ENCODE measurements at regions not wholly inside any gene's neighbourhood (a gene's known extent, or its start where the extent isn't known, plus 50 kb on each side); places are given as distances from the start of the nearest gene placed in this dataset.

- no peak for DNase-seq
These were observed 95.0 kb upstream of the GALNT15 start for GRCh38 chr3:16079519-16079918.

DNA sequence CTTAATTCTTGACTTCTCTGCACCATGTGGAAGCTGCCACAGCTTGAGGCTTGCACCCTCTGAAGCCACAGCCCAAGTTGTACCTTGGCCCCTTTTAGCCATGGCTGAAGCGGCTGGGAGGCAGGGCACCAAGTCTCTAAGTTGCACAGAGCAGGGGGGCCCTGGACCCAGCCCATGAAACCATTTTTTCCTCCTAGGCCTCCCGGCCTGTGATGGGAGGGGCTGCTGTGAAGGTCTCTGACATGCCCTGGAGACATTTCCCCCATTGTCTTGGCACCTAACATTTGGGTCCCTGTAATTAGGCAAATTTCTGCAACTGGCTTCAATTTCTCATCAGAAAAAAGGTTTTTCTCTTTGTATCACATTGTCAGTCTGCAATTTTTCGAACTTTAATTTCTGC is 92.8 kb upstream of the GALNT15 start:
- no peak for DNase-seq

DNA sequence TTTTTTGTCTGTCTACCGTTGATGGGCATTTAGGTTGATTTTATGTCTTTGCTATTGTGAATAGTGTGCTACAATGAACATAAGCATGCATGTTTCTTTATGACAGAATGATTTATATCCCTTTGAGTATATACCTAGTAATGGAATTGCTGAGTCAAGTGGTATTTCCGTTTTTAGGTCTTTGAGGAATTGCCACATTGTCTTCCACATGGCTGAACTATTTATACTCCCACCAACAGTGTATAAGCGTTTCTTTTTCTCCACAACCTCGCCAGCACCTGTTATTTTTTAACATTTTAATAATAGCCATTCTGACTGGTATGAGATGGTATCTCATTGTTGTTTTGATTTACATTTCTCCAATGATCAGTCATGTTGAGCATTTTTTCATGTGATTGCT is 89.6 kb upstream of the GALNT15 start:
- no peak for DNase-seq

- DNase-seq, result no peak
These were observed 89.1 kb upstream of the GALNT15 start for GRCh38 chr3:16085410-16085809.

DNA sequence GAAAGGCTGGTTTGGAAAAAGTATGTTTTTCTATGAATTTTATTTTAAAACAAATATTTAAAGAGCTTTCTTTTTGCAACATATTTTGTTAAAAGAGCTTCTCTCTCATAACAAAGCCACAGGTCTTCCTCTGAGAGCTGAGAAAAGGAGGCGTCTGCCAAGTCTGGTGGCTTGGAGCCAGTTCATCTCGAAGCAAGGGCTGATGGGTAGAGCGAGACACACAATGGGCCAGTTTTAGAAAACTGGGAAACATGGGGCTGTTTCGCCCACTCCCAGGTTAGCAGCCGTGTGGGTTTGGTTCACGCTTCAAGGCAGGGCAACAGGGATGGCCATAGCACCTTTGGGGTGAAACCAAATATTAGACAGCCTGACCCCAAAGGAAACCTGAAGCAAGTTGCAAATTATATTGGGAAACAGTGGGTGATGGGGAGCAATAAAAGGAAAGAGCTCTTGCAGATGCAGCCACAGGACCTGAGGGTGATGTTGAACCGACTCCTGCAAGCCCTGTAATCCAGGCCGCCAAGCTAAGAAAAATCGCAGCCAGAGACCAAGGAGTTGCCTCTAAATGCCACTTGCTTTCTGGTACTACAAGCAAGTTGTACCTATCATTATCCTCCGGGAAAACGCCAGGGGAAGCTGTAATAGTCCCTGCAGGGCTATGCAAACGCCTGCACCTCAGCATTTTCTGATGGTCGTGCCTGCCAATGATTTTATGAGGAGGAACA is 88.4 kb upstream of the GALNT15 start:
- DNase-seq, result peak; percentile 84

DNA sequence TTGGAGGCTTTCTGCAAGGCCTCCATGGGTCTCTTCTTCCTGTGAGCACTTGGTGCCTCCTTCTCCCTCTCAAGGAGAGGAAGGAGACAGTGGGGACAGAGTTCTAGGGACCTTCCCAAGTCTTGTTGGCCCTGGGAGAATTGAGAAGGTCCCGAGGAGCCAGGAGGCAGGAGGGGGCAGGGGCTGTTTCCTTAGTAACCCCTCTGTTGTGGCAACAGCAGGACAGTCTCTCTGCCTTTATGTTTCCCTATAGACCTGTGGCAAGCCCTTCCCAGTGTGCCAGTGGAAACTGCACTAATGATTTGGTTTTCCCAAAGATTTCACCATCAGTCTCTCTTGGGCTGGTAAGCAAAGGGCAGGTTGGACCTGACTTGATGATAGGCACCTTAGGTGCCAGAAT is 87.8 kb upstream of the GALNT15 start:
- DNase-seq, result no peak

DNA sequence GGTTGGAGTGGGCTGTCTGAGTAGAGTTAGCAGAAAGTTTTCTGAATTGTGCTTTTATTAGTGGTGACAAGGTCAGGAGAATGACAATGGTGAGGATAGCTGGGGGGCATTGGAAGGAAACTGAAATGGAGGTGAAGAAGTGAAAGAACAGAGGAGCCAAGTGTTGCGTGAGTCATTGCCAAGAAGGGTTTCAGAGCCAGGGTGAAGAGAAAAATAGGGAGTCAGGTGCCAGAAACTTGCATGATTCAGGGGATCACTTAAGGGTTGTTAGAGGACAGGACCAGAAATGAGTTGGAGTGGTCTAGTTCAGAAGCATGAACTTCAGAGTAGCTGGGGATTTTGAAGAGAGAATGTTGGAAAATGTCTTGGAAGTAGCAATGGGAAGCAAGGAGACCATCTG is 86.0 kb upstream of the GALNT15 start:
- no peak for DNase-seq

DNA sequence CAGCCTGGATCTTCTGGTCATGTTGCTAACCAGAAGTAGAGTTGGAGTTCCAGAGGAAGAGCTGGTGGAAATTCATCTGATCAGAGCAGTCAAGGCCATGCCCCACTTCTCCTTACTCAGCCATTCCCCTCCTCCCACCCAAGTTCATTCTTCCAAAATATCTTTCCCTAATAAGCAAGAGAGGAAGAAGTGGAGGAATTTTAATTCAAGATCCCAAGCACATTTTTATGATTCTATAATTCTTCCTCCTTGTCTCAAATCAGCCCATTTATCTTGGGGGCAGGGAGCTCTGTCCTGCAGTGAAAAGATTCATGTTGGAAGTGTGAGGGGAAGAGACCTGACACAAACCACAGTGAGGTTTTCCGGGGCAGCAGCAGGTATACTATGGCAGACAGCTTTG is 85.0 kb upstream of the GALNT15 start:
- no peak for DNase-seq

DNA sequence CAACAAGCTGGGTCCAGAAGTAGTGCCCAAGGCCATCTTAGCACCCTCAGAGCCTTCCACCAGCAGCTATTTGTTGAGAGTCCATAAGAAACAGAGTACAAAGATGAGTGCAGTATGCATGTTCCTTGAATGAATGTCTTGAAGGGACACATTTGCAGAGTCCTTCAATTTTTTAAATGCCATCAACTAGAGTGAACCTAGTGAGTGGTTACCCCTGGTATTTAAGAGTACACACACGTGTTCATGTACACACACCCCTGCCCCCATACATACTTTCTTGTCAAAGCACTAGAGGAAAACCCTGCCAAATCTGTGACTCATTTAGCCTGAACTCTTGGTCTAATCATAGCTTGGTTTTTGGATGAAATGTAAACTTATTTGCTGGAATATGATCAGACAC is 84.5 kb upstream of the GALNT15 start:
- no peak for DNase-seq

DNA sequence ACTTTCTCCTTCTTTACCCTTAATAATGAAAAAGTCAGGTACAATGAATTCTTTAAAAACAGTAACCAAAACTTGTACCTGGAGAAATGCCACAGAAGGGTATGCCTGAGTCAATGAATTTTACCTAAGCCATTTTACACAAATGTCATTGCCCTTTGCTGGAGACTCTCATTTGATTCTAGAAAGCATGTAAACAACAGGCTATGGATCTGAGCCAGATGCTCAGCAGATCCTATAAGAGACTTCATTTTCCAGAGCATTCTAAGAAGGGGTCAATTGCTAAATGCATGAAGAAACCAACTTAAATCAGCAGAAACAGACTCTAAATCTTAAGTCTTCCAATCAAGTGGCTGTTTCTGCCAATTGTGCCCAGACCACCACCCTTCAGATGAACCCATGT is 83.8 kb upstream of the GALNT15 start:
- no peak for DNase-seq

DNA sequence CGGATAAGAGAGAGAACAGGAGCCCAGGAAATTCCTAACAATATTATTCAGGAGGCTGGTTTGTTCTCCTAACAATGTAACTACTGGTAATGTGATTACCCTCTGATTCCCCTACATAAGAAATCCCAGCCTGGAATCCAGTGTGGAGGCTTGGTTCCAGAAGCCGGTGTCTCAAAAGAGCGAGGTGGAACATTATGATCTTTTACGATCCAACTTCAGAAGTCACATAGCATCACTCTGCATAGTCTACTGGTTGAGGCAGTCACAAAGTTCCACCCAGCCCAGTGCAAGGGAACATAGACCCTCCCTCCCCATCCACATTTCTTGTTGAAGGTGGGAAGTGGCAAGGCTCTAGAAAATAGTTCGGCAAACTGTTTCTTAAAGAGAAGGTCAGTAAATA is 81.6 kb upstream of the GALNT15 start:
- DNase-seq, result no peak

- DNase-seq, result no peak
These were observed 72.9 kb upstream of the GALNT15 start for GRCh38 chr3:16101295-16102186.

GRCh38 chr3:16102187-16102561 is 72.3 kb upstream of the GALNT15 start:
- no peak for DNase-seq

DNA sequence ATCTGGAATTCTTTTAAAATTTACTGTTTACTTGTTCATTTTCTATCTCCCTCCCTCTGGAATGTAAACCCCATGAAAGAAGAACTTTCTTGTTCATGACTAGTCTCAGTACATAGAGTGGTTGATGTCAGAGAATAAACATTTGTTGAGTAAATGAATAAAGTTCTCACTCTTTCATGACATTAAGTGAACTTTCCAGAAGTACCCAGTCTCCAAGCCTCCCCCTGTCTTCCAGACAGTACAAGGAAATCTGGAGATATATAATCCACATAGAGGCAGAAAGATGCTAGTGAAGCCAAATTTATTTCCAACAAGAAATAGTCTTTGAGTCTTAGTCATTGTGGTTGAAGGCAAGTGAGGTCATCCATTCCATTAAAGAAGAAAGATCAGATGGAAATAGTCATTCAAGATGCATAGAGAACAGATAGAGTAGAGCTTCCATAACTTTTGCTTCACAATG is 71.5 kb upstream of the GALNT15 start:
- no peak for DNase-seq

DNA sequence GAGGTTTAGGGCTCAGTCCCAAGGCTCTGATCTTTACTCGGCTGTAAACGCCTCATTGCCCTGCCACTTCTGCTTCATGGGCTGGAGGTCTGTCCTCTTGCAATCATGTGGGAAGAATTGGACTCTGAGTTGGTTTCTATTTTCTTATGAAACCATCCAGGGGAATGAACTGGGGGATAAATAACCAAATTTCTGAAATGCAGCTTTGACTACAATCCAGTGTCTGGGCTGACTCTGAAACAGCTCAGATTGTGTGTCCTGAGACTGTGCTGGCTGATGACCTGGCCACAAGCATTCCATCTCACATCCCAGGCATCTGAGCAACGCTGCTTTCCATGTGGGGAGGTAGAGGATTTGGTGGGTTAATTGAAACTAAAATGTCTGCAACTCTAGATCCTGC is 71.0 kb upstream of the GALNT15 start:
- no peak for DNase-seq

- DNase-seq, result no peak
These were observed 70.3 kb upstream of the GALNT15 start for GRCh38 chr3:16104156-16104555.

GRCh38 chr3:16106050-16106449 is 68.4 kb upstream of the GALNT15 start:
- no peak for DNase-seq

DNA sequence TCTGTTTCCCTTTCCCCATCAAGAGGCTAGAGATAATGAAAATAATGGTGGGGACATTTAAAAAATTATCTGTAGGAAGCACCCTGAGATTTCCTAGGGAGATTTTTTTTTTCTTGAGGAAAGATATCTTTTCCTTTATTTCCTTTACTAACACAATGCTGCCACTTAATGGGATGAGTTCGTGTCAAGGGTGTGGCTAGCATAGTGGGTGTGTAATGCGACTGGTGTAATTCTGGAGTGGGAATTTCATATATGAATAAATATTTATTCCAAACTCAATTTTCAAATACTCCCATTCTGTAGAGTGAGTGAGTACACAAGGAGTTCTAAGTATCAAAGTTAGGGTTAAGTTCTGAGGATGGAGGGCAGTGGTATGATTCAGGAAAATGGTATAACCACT is 66.1 kb upstream of the GALNT15 start:
- no peak for DNase-seq

GRCh38 chr3:16109929-16110328 is 64.6 kb upstream of the GALNT15 start:
- DNase-seq, result no peak

GRCh38 chr3:16112910-16113504 is 61.5 kb upstream of the GALNT15 start:
- DNase-seq, result no peak

- no peak for DNase-seq
These were observed 60.8 kb upstream of the GALNT15 start for GRCh38 chr3:16113704-16114103.

GRCh38 chr3:16114429-16114828 is 60.1 kb upstream of the GALNT15 start:
- no peak for DNase-seq

- DNase-seq, result no peak
These were observed 59.5 kb upstream of the GALNT15 start for GRCh38 chr3:16114930-16115329.

DNA sequence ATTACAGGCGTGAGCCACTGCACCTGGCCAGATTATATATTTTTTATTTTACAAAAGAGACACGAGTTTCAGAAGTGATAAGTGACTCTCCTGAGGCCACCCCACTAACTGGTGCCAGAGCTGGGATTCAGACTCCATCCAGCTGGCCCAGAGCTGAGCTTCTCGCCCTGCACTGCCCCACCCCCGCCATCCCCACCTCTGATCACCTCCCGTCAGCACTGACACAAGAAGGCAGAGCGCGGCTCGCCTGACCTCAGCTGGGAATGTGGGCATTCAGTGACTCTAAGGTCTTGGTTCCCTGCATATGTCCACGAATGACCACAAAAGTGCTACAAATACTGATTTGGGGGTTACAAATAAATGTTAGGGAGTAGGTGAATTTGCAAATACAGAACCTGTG is 56.1 kb upstream of the GALNT15 start:
- no peak for DNase-seq
